ENCODE measurements at regions not wholly inside any gene's neighbourhood (a gene's known extent, or its start where the extent isn't known, plus 50 kb on each side); places are given as distances from the start of the nearest gene placed in this dataset.

- TF ChIP-seq NFRKB (IDR thresholded peaks at IDR 0.05) (no peak), SUZ12 (IDR thresholded peaks at IDR 0.05) (no peak), BHLHE40 (IDR thresholded peaks at IDR 0.05; ENCODE audit: borderline replicate concordance) (no peak), FOXM1 (IDR thresholded peaks at IDR 0.05; ENCODE audit: borderline replicate concordance) (no peak), ARNT (IDR thresholded peaks at IDR 0.05) (no peak), FOXA1 (IDR thresholded peaks at IDR 0.05) (no peak), CTBP1 (IDR thresholded peaks at IDR 0.05; ENCODE audit: borderline replicate concordance) (no peak), HDGF (IDR thresholded peaks at IDR 0.05; ENCODE audit: borderline replicate concordance) (no peak), ZNF384 (IDR thresholded peaks at IDR 0.05) (no peak)
Measured at GRCh38 chr6:4264601-4265000, 129.2 kb upstream of the ECI2 start.

Measured in HEK293T (cell line).